Neural progenitor cell (in vitro differentiated cells): ENCODE measurements at regions not wholly inside any gene's neighbourhood (a gene's known extent, or its start where the extent isn't known, plus 50 kb on each side); places are given as distances from the start of the nearest gene placed in this dataset.
A peak's percentile ranks its signal among the peaks of the same experiment; 100 is the strongest.

Experiments
- DNase-seq: peaks from one replicate; pipeline ENCODE4 v3.0.0-alpha.2; 2016; ENCODE audit warnings: low spot score
- H2AFZ ChIP-seq: fragments of 200-600 bp; sonication (generic); replicated peaks from 2 replicates; pipeline ENCODE4 v1.6.1; 2016; ENCODE audit warnings: antibody characterized with exemption
- H3F3A ChIP-seq: fragments of 200-600 bp; sonication (generic); 2 replicates; pipeline ENCODE4 v1.6.1; 2016; ENCODE audit warnings: antibody characterized with exemption, low read depth
- H3K27ac ChIP-seq: fragments of 200-600 bp; sonication (generic); 2 replicates; pipeline ENCODE4 v1.5.1; 2016; ENCODE audit warnings: mild to moderate bottlenecking
- H3K27me3 ChIP-seq: fragments of 200-600 bp; sonication (generic); 2 replicates; pipeline ENCODE4 v1.6.1; 2016; ENCODE audit warnings: mild to moderate bottlenecking, moderate library complexity
- H3K36me3 ChIP-seq: fragments of 200-600 bp; sonication (generic); 2 replicates; pipeline ENCODE4 v1.5.1; 2016
- H3K4me1 ChIP-seq: fragments of 200-600 bp; sonication (generic); 2 replicates; pipeline ENCODE4 v1.6.1; 2016; ENCODE audit warnings: mixed run types
- H3K4me2 ChIP-seq: fragments of 200-600 bp; sonication (generic); 2 replicates; pipeline ENCODE4 v1.6.1; 2016
- H3K4me3 ChIP-seq: fragments of 200-600 bp; sonication (generic); 2 replicates; pipeline ENCODE4 v1.5.1; 2016
- H3K79me2 ChIP-seq: fragments of 200-600 bp; sonication (generic); 2 replicates; pipeline ENCODE4 v1.6.1; 2016; ENCODE audit warnings: low read depth
- H3K9ac ChIP-seq: fragments of 200-600 bp; sonication (generic); 2 replicates; pipeline ENCODE4 v1.6.1; 2016
- H3K9me3 ChIP-seq: fragments of 200-600 bp; sonication (generic); 2 replicates; pipeline ENCODE4 v1.5.1; 2016; ENCODE audit warnings: low read depth
- H4K20me1 ChIP-seq: fragments of 200-600 bp; sonication (generic); 2 replicates; pipeline ENCODE4 v1.6.1; 2016; ENCODE audit warnings: low read depth
- H3K27ac Mint-ChIP-seq: 3 replicates; pipeline ENCODE4 v1.8.0; 2021; ENCODE audit warnings: mixed read lengths
- H3K27me3 Mint-ChIP-seq: 2 replicates; pipeline ENCODE4 v1.8.0; 2022; ENCODE audit warnings: low read depth, mild to moderate bottlenecking, inconsistent platforms, moderate library complexity, mixed read lengths; ENCODE audit not compliant: insufficient read depth
- H3K36me3 Mint-ChIP-seq: 3 replicates; pipeline ENCODE4 v1.8.0; 2021; ENCODE audit warnings: mixed read lengths
- H3K4me1 Mint-ChIP-seq: 3 replicates; pipeline ENCODE4 v1.8.0; 2021; ENCODE audit warnings: mixed read lengths
- H3K4me3 Mint-ChIP-seq: 3 replicates; pipeline ENCODE4 v1.8.0; 2021; ENCODE audit warnings: mild to moderate bottlenecking, moderate library complexity, mixed read lengths
- H3K9me3 Mint-ChIP-seq: 3 replicates; pipeline ENCODE4 v1.8.0; 2020; ENCODE audit warnings: mixed read lengths
- EZH2 ChIP-seq: fragments of 200-600 bp; sonication (generic); IDR thresholded peaks from 2 replicates; pipeline ENCODE4 v1.6.1; 2017; ENCODE audit warnings: antibody characterized with exemption, mild to moderate bottlenecking, moderate library complexity
- EZH2phosphoT487 ChIP-seq: fragments of 200-600 bp; sonication (generic); IDR thresholded peaks from 2 replicates; pipeline ENCODE4 v1.6.1; 2017; ENCODE audit warnings: antibody characterized with exemption
- TF ChIP-seq, protein P1 (sequence below): fragments of 200-600 bp; sonication (generic); IDR thresholded peaks from 2 replicates; pipeline ENCODE4 v1.5.1; 2017; ENCODE audit warnings: antibody characterized with exemption, mild to moderate bottlenecking

DNA sequence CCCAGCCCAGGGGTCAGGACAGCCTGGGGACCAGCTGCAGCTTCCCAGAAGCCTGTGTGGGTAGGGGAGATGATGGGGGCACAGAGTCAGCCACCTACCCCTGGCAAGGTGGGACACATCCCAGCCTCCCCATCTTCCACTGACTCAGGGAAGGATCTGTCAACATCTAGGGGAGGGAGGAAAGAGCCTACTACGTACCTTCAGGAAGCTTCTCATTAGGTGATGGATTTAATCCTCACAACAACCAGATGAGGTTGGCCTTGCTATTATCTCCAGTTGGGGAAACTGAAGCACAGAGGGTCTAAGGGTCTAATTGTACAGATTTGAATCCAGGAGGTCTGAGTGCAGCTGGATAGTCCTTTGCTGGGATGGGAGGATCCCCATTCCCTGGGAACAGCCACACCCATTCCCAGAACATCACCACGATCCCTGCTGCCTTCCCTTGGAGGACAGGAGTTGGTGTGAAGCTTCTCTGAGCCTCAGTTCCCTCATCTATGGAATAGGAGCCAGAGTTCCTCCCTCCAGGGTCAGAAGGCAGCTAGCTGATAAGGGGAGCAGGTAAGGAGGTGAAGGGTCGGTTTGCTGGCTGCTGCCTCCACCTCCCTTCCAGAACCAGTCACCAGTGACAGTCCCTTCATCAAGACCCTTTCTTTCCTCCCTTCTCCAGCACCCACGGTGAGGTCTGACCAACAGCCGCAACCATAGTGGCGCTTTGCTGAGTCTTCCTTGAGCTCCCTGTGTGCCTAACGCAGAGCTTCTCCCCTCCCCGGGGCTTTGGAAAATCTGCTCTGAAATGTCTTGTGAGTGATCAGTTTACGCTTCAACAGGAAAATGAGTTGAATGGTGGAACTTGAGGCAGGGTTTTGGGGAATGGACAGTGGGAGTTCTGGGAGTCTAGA lies 56.8 kb downstream of the CEBPB start:
- H3K27ac ChIP-seq: no peak overlapping the region
- no peaks in the 10 kb centered on the region for H3K4me1 Mint-ChIP-seq
- no peaks in the 10 kb centered on the region for H3F3A ChIP-seq
- H3K36me3 Mint-ChIP-seq: no peaks in the 10 kb centered on the region
- H3K4me1 ChIP-seq: no peaks in the 10 kb centered on the region
- H3K9ac ChIP-seq: no peak overlapping the region
- H3K4me3 Mint-ChIP-seq: no peak overlapping the region
- H3K27me3 ChIP-seq: no peaks in the 10 kb centered on the region
- peak overlapping the region; percentile 65 for H3K27ac Mint-ChIP-seq
- H3K9me3 ChIP-seq: no peaks in the 10 kb centered on the region
- H3K4me3 ChIP-seq: no peak overlapping the region
- H3K4me2 ChIP-seq: no peak overlapping the region
- no peak for DNase-seq
- H4K20me1 ChIP-seq: no peaks in the 10 kb centered on the region
- H3K9me3 Mint-ChIP-seq: no peaks in the 10 kb centered on the region
- H2AFZ ChIP-seq: no peak overlapping the region
- TF ChIP-seq, protein P1, sequence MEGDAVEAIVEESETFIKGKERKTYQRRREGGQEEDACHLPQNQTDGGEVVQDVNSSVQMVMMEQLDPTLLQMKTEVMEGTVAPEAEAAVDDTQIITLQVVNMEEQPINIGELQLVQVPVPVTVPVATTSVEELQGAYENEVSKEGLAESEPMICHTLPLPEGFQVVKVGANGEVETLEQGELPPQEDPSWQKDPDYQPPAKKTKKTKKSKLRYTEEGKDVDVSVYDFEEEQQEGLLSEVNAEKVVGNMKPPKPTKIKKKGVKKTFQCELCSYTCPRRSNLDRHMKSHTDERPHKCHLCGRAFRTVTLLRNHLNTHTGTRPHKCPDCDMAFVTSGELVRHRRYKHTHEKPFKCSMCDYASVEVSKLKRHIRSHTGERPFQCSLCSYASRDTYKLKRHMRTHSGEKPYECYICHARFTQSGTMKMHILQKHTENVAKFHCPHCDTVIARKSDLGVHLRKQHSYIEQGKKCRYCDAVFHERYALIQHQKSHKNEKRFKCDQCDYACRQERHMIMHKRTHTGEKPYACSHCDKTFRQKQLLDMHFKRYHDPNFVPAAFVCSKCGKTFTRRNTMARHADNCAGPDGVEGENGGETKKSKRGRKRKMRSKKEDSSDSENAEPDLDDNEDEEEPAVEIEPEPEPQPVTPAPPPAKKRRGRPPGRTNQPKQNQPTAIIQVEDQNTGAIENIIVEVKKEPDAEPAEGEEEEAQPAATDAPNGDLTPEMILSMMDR: no peak
- TF ChIP-seq EZH2phosphoT487 (no peak), EZH2 (no peak)
- H3K36me3 ChIP-seq: no peaks in the 10 kb centered on the region
- H3K27me3 Mint-ChIP-seq: peaks cover 9% of the 10 kb centered on the region
- H3K79me2 ChIP-seq: no peaks in the 10 kb centered on the region

DNA sequence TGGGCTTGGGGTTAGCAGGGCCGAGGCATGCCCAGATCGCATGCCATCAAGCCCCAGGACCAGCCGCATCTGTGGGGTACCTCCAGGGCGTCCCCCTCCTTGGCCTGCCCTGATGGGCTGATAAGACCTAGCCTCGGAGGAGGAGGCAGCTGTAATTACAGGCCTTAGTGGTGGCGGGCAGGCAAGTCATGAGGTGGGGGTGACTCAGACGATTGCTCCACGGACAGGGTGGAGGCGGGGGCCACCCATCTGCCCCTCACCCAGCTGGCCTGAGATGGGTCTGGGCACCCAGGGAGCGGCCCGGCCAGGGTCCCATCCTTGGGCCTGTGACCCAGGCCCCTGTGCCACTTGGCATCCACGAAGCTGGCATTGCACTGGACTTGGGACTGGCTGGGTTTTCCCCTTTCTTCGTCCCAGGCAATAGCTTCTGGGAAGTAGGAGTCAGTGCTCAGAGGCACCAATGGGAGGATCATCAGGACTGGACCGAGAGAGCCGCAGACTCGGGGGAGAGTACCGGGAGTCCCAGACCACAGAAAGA lies 57.5 kb downstream of the CEBPB start:
- Histone ChIP-seq H3F3A (no peaks in the 10 kb centered on the region), H3K27ac (no peak overlapping the region), H3K9me3 (no peaks in the 10 kb centered on the region), H3K4me2 (no peak overlapping the region), H3K79me2 (no peaks in the 10 kb centered on the region), H3K4me1 (no peaks in the 10 kb centered on the region), H3K36me3 (no peaks in the 10 kb centered on the region), H3K4me3 (no peak overlapping the region), H4K20me1 (no peaks in the 10 kb centered on the region), H3K9ac (no peak overlapping the region), H3K27me3 (no peaks in the 10 kb centered on the region), H2AFZ (no peak overlapping the region)
- H3K4me1 Mint-ChIP-seq: no peaks in the 10 kb centered on the region
- H3K27ac Mint-ChIP-seq: peak overlapping the region; percentile 65
- peaks cover 9% of the 10 kb centered on the region for H3K27me3 Mint-ChIP-seq
- no peaks in the 10 kb centered on the region for H3K9me3 Mint-ChIP-seq
- no peak overlapping the region for H3K4me3 Mint-ChIP-seq
- no peak for DNase-seq
- H3K36me3 Mint-ChIP-seq: no peaks in the 10 kb centered on the region
- TF ChIP-seq EZH2 (no peak), EZH2phosphoT487 (no peak)
- TF ChIP-seq, protein P1: no peak

DNA sequence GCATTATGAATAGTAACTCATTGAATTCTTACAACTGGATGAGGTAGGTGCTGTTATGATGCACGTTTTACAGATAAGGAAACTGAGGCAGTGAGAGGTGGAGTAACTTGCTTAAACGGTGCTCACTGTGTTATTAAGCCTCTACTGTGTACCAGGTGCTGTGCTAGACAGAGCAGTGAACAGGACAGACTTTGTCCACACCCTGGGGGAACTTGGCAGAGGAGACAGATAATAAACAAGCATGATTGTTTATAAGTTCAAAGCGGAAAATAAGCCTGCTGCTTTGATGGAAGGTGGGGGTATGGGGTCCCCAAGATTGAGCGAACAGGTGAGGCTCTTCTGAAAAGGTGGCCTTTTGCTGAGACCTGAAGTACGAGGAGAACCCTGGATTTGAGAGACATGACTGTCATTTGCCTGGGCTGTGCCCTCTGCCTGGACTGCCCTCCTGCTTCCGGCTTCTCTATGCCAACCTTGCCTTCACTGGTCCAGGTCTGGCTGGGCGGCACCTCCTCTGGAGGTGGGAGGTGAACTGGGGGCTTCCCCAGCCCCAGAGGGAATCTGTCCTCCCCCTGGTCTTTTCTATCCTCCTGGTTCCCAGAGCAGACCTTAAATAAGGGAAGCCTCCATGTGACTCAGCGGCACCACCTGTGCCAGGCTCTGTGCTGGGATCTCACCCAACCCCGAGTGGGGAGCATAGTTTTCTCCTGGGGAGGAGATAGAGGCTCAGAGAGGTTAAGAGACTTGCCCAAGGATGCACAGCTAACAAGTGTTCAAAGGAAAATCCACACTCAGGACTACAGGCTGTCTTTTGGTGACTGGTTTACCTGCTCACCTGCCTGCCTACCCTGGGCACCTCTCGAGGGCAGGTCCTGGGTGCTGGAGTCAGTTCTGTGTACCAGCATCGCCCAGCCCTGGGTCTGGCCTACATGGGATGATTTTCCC lies 59.1 kb downstream of the CEBPB start:
- no peak overlapping the region for H3K27ac Mint-ChIP-seq
- no peak for DNase-seq
- peaks cover 9% of the 10 kb centered on the region for H3K27me3 Mint-ChIP-seq
- H3K4me1 Mint-ChIP-seq: no peaks in the 10 kb centered on the region
- no peak overlapping the region for H3K4me3 Mint-ChIP-seq
- H3K27ac ChIP-seq: no peak overlapping the region
- no peaks in the 10 kb centered on the region for H3F3A ChIP-seq
- H3K4me3 ChIP-seq: no peak overlapping the region
- no peak overlapping the region for H3K9ac ChIP-seq
- H3K4me1 ChIP-seq: no peaks in the 10 kb centered on the region
- TF ChIP-seq EZH2 (no peak), EZH2phosphoT487 (no peak)
- TF ChIP-seq, protein P1: no peak
- H3K4me2 ChIP-seq: no peak overlapping the region
- H3K36me3 ChIP-seq: no peaks in the 10 kb centered on the region
- H2AFZ ChIP-seq: no peak overlapping the region
- H3K27me3 ChIP-seq: no peaks in the 10 kb centered on the region
- H3K36me3 Mint-ChIP-seq: no peaks in the 10 kb centered on the region
- no peaks in the 10 kb centered on the region for H3K9me3 ChIP-seq
- H3K79me2 ChIP-seq: no peaks in the 10 kb centered on the region
- H3K9me3 Mint-ChIP-seq: no peaks in the 10 kb centered on the region
- H4K20me1 ChIP-seq: no peaks in the 10 kb centered on the region
